ENCODE measurements at regions not wholly inside any gene's neighbourhood (a gene's known extent, or its start where the extent isn't known, plus 50 kb on each side); places are given as distances from the start of the nearest gene placed in this dataset.
"Not testable (repeated sequence)": the region's sequence is repeated elsewhere in the genome, so short reads cannot be mapped to it uniquely, and the experiment has no call there.

DNA sequence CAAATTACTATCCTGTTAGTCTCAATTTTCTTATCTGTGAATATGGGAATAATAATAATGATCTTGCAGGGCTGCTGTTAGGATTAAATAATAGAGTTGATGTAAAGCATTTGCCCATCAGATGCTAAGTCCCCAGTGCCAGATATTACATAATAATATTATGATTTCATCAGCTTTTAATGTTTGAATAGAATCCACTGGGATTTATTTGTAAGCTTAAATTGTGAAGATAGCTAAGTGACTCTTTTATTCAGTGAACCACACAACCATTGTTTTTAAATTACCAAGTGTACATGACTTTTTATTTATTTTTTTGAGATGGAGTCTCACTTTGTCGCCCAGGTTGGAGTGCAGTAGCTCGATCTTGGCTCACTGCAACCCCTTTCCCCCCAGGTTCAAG lies 510.3 kb upstream of the DPP6 start:
- DNase-seq = no peak

DNA sequence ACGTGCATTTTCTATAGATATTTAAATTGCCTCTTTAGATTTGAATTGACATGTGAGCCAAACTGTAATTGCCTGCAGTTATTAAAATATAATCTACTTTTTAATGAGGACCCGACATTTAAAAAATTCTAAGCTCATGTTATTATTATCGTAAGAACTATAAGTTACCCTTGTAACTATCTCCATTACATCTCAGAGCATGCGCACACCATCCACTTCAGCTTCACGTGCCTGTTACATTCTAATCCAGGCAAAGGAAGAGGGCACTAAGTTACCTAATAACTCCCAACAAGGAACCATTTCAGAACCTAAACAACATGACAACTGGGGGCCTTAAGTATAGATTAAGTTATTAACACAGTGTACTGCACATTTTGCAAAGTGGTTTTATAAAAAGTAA lies 509.0 kb upstream of the DPP6 start:
- DNase-seq = no peak

DNA sequence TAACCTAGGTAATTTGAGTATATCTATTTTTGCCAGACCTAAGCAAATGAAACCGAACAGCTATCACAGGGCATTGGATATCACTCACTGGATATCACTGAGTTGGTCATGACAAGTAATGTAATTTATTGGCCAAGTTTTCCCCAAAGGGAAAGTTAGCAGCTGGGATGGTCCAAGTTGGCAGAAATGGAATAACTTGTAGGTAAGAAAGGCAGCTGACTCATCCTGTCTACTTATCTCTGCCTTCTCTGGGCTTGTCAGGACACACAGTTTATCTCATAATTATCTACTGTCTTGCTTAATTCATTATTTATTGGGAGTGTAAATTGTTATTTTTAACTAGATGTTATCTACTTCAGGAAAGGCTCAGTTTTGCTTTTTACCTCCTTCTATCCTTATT lies 502.0 kb upstream of the DPP6 start:
- no peak for DNase-seq

- DNase-seq = no peak
Measured at GRCh38 chr7:153564391-153564790, 487.8 kb upstream of the DPP6 start.

DNA sequence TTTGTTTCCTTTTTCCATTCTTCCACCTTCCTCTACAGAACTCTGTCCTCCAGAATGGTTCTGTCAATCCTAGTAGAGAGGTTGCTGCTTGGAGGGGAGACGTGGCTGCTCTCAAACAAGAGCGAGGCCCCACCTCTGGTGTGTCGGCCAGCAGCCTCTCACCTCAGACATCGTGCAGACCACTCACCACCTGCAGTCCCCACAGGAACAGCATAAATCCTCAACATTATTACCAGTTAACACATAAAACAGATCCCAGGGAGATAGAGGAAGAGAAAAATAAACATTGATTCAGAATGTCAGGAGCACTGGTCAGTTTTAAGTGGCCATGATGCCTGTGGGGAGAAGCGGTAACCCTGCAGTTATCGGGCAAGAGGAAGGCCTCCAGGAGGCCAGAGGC lies 485.9 kb upstream of the DPP6 start:
- DNase-seq = no peak

GRCh38 chr7:153567426-153567825 lies 484.8 kb upstream of the DPP6 start:
- DNase-seq = no peak

GRCh38 chr7:153569520-153569919 lies 482.7 kb upstream of the DPP6 start:
- DNase-seq = not testable (repeated sequence)

- no peak for DNase-seq
Measured at GRCh38 chr7:153576096-153576495, 476.1 kb upstream of the DPP6 start.

- DNase-seq = no peak
Measured at GRCh38 chr7:153581419-153581818, 470.8 kb upstream of the DPP6 start.

DNA sequence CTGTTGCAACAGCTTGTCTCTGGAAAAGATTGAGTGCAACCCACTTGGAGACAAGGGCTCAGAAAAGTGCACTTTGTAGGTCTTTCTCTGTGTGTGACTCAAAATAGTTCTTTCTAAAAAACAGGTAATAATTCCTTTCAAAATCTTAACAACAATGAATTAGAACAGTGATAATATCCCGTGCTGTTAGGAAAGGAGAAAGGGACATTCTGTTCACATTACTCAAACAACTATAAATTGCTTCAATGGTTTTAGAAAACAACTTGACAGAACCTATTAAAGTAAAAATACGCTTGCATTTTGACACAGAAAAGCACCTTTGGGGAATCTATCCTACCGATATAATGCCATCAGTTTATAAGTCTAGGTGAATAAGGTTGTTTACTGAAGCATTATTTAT lies 468.1 kb upstream of the DPP6 start:
- no peak for DNase-seq

GRCh38 chr7:153588586-153588985 lies 463.6 kb upstream of the DPP6 start:
- DNase-seq = no peak

DNA sequence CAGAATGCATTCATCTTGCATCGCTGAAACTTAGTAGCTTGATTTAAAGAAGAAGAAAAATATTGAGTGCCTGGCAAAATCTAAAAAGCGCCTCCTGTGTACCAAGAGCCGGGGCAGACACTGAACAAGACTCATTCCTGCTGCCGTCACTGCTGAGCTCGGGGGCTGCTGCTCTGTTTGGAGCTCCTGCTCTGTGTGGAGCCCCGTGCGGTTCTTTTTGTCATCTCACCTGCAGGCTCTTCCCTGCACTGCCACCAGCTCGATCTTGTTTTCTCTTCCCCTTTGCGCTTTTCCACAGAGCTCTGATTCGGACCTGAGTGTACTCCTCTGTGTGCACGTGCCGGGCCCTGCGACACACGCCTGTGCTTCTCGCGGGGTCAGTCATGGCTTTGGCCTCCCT lies 462.1 kb upstream of the DPP6 start:
- DNase-seq = no peak

DNA sequence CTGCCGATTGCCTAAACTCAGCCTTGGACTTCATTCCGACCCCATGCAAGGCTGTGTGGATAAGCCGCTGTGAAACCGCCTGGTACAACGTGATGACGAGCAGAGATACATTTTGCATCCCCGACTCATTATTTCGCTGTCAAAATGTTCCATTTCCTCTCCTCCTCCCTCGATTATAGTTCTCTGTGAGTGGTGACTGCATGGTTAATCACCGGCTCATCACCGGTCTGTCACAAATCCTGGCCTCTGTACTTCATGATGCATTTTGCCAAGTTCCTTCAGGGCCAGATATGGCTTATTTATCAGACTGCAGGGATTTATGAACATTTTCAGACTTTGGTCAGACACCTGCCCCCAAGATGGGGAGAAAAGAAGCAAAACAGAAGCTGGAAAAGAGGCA lies 461.6 kb upstream of the DPP6 start:
- DNase-seq = no peak

GRCh38 chr7:153607354-153607753 lies 444.8 kb upstream of the DPP6 start:
- no peak for DNase-seq

DNA sequence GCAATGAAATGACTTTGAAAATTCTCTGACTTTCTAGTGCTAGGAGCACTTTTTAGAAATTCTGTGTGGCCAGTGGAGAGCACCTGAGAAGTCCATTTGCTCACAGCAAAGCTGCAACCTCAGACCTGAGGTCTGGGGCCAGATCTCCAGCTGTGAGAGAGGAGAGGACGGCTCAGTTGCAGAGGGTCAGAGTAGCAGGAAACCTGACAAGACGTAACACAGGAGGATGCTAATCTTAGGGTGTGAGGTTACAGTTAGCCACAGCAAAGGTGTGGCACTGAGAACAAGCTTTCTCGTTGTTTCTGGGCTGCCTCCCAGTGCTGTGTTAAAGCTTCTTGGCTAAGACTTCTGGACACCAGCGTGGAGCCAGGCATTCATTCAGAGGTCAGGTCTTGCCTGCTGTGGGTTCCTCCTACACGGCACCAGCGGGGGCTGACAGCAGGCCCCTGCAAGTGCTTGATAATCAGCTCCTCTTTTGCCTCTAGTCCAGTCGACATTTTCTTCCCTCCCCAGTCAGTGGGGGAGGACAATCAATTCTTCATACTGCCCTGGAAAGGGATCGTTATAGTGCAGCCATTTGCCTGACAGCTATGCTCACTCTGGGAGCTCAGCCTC lies 435.4 kb upstream of the DPP6 start:
- DNase-seq = no peak

DNA sequence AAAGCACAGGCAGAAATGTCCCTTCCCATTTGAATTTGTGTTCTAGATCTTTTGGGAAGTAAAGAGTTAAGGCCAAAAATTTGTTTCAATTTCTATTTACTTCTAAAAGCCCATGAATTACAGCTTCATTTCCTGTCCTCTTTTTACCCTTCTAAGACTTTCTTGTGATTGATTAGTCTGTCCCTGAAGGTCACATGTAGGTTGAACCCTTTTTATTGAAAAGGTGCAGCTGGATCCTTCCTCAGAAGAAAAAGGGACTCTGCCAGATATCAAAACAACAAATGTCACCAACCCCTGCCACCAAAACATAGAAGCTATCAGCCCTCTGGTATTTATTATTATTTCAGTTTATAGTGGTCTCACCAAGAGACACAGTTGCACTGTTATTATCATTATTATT lies 424.9 kb upstream of the DPP6 start:
- no peak for DNase-seq

DNA sequence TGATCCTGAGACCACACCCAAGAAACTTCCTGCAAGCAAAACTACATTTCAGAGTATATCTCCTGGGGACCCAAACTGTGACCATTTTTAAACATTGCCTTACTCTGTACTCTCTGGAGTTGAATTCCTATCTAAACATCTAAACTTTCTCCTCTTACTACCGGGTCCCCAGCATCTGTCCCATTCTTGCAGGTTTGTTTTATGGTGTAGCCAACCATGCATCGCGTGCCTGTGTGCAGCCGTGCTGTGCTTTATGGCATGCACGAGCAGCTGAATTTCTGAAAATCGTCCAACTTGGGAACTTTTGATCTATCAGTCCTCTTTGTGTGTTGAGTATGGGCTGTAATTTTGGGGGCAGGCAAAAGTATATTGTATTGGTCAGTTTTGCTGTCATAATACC lies 423.8 kb upstream of the DPP6 start:
- no peak for DNase-seq

- no peak for DNase-seq
Measured at GRCh38 chr7:153628825-153629224, 423.4 kb upstream of the DPP6 start.

DNA sequence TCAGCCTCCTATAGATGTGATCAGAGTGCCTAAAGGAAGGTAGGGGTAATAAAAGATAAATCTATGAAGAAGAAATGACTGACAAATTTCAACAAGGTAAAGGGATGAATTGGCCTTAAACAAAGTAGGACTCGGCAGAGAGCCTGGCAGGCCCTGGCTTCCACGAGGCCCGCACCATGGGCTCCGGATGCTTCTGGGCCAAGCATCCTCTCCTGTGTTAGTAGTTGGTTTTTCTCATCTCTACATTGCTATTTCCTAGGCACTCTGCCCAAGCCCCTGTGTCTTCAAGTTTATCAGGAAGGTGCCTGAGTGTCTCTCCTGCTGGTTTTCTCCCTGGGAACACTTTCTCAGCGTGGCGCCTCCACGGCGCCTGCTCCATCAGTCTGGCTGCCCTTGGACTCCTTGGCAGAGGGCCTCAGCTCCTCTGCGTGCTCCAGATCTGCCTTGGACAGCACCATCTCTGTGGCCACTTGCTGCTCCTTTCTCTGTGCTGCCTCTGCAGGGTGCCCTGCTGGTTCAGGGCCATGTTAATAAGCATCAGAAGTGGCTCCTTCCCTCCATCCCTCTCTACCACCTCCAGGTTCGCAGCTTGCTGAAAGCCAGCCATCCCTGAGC lies 413.3 kb upstream of the DPP6 start:
- DNase-seq = no peak

DNA sequence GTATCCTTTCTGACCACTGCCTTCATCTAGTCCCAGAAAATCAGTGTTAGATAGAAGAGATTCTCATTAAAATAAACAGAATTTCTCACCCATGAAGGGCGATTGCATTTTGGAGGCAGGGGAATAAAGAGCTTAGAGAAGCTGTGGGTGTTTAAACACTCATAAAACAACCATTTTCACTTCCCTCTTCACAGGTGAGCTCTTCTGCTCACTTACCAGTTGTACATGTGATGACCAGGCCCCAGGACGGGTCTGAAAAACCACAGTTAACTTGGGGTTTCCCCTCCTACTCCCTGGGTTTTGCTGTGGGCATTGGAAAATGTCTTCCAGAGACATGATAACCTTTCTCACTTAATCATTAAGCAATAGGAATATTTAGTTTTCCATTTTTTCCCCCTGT lies 411.6 kb upstream of the DPP6 start:
- DNase-seq = no peak

DNA sequence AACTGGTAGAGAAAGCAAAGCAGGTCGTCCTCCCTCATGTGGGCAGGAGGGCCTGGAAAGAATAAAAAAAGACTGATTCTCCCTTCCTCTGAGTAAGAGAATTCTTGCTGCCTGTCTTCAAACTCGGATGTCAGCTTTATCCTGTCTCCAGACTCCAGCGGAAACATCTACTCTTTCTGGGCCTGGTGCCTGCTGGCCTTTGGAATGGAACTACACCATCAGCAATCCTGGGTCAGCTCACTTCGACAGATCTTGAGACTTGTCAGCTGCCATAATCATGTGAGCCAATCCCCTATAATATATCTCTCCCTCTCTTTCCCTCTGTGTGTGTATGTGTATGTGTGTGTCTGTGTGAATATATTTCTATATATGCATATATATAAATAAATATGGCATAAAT lies 411.0 kb upstream of the DPP6 start:
- no peak for DNase-seq

- DNase-seq = no peak
Measured at GRCh38 chr7:153642989-153643388, 409.2 kb upstream of the DPP6 start.

DNA sequence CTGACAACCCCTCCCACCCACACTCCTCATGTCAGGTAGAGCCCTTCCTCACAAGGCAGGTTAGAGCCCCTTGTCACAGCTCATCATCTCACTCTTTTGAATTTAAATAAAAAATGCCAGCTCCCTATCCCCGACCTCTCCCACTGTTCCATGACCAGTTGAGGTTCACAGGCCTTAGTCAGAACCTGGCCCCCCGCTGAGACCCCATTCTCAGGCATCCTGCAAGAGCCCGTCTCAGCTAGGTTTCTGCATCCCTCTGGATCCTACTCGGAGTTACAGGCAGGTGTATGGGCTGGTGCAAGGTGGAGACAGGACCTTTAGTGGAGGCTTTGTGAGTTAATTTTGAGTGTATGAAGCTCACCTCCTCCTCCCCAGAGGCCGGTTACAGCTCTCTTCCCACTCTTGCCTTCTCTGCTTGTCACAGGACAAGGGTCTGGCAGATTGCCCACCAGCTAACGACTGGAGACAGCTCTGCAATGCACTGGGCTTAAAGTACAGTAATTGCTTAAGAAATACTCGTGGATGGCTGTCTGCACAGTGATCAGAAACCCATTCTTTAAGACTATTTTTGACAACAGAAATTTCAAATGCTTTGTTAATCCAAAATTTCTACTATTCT lies 394.9 kb upstream of the DPP6 start:
- no peak for DNase-seq

GRCh38 chr7:153675131-153675530 lies 377.1 kb upstream of the DPP6 start:
- DNase-seq = no peak

- no peak for DNase-seq
Measured at GRCh38 chr7:153682628-153683027, 369.6 kb upstream of the DPP6 start.
